Upper lobe of right lung (tissue), 1 donor: ENCODE measurements at regions not wholly inside any gene's neighbourhood (a gene's known extent, or its start where the extent isn't known, plus 50 kb on each side); places are given as distances from the start of the nearest gene placed in this dataset.

Experiments
- ATAC-seq: fragments of 200-7000 bp; cut with Tn5 transposase; one replicate; pipeline ENCODE4 v1.9.1; 2020; ENCODE audit warnings: mild to moderate bottlenecking, moderate library complexity
- DNase-seq: peaks from one replicate; pipeline ENCODE4 v3.0.0-alpha.2; 2020
- H3K27ac ChIP-seq: fragments of 200-600 bp; one replicate; pipeline ENCODE4 v1.8.0; 2022
- H3K27me3 ChIP-seq: fragments of 200-600 bp; one replicate; pipeline ENCODE4 v1.8.0; 2022; ENCODE audit warnings: mild to moderate bottlenecking
- H3K36me3 ChIP-seq: fragments of 200-600 bp; one replicate; pipeline ENCODE4 v1.8.0; 2022
- H3K4me1 ChIP-seq: fragments of 200-600 bp; one replicate; pipeline ENCODE4 v1.8.0; 2022
- H3K4me3 ChIP-seq: fragments of 200-600 bp; one replicate; pipeline ENCODE4 v1.8.0; 2022; ENCODE audit warnings: mild to moderate bottlenecking
- H3K9me3 ChIP-seq: fragments of 200-600 bp; one replicate; pipeline ENCODE4 v1.8.0; 2022
- CTCF ChIP-seq: fragments of 200-600 bp; IDR thresholded peaks from one replicate; pipeline ENCODE4 v1.8.0; 2022; ENCODE audit warnings: antibody characterized with exemption
- intact Hi-C: fragments of 100-400 bp; cut with DNase I; formaldehyde crosslinking; loops from one replicate; pipeline ENCODE4 v1.11.0; 2022
- donor health status: DM: no; HTN: yes; CAD: no; lungs with severe emphysema.

GRCh38 chr5:130896636-130897035 lies 268.4 kb downstream of the HINT1 start:
- Histone ChIP-seq H3K27me3 (no peaks in the 10 kb centered on the region), H3K27ac (no peak overlapping the region), H3K4me3 (no peak overlapping the region), H3K36me3 (no peaks in the 10 kb centered on the region), H3K9me3 (no peaks in the 10 kb centered on the region), H3K4me1 (no peaks in the 10 kb centered on the region)
- intact Hi-C loops, result no loop called here
- ATAC-seq (no peak), DNase-seq (no peak)
- TF ChIP-seq CTCF, result no peak

GRCh38 chr5:130893006-130893405 lies 272.1 kb downstream of the HINT1 start:
- no peak overlapping the region for H3K27ac ChIP-seq
- intact Hi-C loops, result no loop called here
- H3K27me3 ChIP-seq, result no peaks in the 10 kb centered on the region
- no peaks in the 10 kb centered on the region for H3K36me3 ChIP-seq
- no peak overlapping the region for H3K4me3 ChIP-seq
- no peaks in the 10 kb centered on the region for H3K4me1 ChIP-seq
- ATAC-seq, result no peak
- DNase-seq, result no peak
- no peak for TF ChIP-seq CTCF
- H3K9me3 ChIP-seq, result no peaks in the 10 kb centered on the region

DNA sequence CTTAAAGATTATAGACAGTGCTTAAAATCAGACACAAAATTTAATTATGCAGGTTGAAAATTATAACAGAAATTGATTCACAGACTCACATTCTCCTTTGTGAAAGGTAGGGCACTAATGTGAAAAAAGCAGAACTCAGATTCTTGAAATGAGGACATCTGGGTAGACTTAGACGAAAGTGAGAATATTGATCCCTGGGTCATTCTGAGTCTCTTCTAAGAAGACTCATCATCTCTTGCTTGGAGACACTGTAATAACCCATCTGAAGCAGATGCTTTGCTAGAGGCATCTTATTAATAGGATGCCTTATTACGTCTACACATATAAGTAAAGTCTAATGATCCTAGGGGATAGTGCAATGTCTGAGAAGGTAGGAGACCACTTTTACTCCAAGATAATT lies 274.4 kb downstream of the HINT1 start:
- no peak for TF ChIP-seq CTCF
- Histone ChIP-seq H3K9me3 (no peaks in the 10 kb centered on the region), H3K4me3 (no peak overlapping the region), H3K4me1 (no peaks in the 10 kb centered on the region), H3K27me3 (no peaks in the 10 kb centered on the region), H3K36me3 (no peaks in the 10 kb centered on the region), H3K27ac (no peak overlapping the region)
- ATAC-seq, result no peak
- intact Hi-C loops, result no loop called here
- no peak for DNase-seq

DNA sequence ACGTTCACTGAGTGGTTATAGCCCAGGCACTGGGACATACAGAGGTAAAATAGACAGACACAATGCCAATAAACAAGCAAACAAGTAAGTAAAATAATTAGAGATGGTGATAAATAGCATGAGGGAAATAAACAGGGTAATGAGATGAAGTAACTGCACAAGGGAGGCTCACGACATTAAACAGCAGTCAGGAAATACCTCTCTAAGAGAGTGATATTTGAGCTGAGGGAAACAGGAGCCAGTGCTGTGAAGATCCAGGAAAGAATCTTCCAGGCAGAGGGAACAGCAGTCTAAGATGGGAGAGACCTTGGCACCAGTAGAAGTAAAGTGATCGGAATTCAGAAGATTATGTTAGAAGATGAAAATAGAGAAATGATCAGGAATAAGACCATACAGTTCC lies 279.4 kb downstream of the HINT1 start:
- Histone ChIP-seq H3K27ac (no peak overlapping the region), H3K36me3 (no peaks in the 10 kb centered on the region), H3K9me3 (no peaks in the 10 kb centered on the region), H3K27me3 (no peaks in the 10 kb centered on the region), H3K4me1 (no peaks in the 10 kb centered on the region), H3K4me3 (no peak overlapping the region)
- intact Hi-C loops, result no loop called here
- DNase-seq (no peak), ATAC-seq (no peak)
- no peak for TF ChIP-seq CTCF

DNA sequence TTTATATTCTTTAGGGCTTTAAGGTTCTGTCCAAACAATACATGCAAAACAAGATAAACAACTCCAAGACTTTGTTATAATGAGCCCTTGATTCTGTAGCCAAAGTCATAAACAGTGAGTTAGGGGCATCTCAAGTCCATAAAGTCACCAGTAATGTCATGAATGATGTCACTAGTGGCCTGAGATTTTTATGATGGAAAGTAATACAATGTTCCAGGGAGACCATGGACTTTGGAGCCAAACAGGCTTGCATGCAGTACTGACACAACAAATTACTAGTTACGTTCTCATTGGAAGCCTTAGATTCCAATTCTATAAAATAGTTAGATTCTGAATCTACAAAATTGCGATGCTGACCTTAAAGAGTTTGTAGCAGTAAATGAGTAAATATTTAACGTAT lies 280.0 kb downstream of the HINT1 start:
- Histone ChIP-seq H3K36me3 (no peaks in the 10 kb centered on the region), H3K9me3 (no peaks in the 10 kb centered on the region), H3K27ac (no peak overlapping the region), H3K27me3 (no peaks in the 10 kb centered on the region), H3K4me3 (no peak overlapping the region), H3K4me1 (no peaks in the 10 kb centered on the region)
- intact Hi-C loops, result no loop called here
- TF ChIP-seq CTCF, result no peak
- no peak for ATAC-seq
- no peak for DNase-seq

DNA sequence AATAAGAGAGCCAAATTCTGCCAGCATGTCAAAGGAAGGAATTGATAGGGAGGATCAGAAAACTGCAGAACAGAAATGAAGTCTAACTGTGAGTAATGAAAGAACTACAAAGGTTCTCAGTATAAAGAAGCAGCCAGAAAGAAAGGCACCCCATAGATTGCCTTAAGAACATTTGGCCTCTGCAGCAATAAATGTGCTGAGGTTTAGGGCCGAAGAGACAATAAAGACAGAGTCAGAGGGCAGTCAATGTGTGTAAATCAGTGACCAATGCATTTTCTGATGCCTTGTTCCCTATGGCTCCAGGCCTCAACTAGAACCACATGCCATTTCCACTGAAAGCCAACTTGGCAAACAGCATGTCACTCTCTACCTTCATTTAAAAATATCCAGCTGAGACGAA lies 281.0 kb downstream of the HINT1 start:
- intact Hi-C loops, result no loop called here
- no peak overlapping the region for H3K4me3 ChIP-seq
- H3K27me3 ChIP-seq, result no peaks in the 10 kb centered on the region
- no peak for DNase-seq
- no peaks in the 10 kb centered on the region for H3K4me1 ChIP-seq
- H3K9me3 ChIP-seq, result no peaks in the 10 kb centered on the region
- H3K36me3 ChIP-seq, result no peaks in the 10 kb centered on the region
- ATAC-seq, result no peak
- no peak overlapping the region for H3K27ac ChIP-seq
- TF ChIP-seq CTCF, result no peak
